Trophoblast cell (in vitro differentiated cells and primary cell): ENCODE measurements at regions not wholly inside any gene's neighbourhood (a gene's known extent, or its start where the extent isn't known, plus 50 kb on each side); places are given as distances from the start of the nearest gene placed in this dataset.

ENCODE experiments used
- DNase-seq, 2 donors: peaks; one replicate each; pipeline ENCODE4 v3.0.0-alpha.2; 2016
- H2AFZ ChIP-seq: 2 replicates; pipeline ENCODE4 v1.6.1; 2013; ENCODE audit warnings: low read length, moderate library complexity, mild to moderate bottlenecking; ENCODE audit not compliant: insufficient read depth, poor library complexity
- H2AK5ac ChIP-seq: 2 replicates; pipeline ENCODE4 v1.6.1; 2013; ENCODE audit warnings: mild to moderate bottlenecking, low read length
- H2BK120ac ChIP-seq: 2 replicates; pipeline ENCODE4 v1.6.1; 2013; ENCODE audit warnings: low read length, mild to moderate bottlenecking, moderate library complexity; ENCODE audit not compliant: insufficient read depth, poor library complexity
- H2BK12ac ChIP-seq: 2 replicates; pipeline ENCODE4 v1.6.1; 2013; ENCODE audit warnings: mild to moderate bottlenecking, low read length, moderate library complexity
- H2BK5ac ChIP-seq: 2 replicates; pipeline ENCODE4 v1.6.1; 2013; ENCODE audit warnings: low read length, low read depth, moderate library complexity, mild to moderate bottlenecking; ENCODE audit not compliant: poor library complexity
- H3K14ac ChIP-seq: 2 replicates; pipeline ENCODE4 v1.6.1; 2013; ENCODE audit warnings: mild to moderate bottlenecking, low read length
- H3K18ac ChIP-seq: 2 replicates; pipeline ENCODE4 v1.6.1; 2013; ENCODE audit warnings: mild to moderate bottlenecking, low read length
- H3K23ac ChIP-seq: 2 replicates; pipeline ENCODE4 v1.6.1; 2013; ENCODE audit warnings: low read length
- H3K27ac ChIP-seq: 2 replicates; pipeline ENCODE4 v1.5.1; 2013; ENCODE audit warnings: low read depth, mild to moderate bottlenecking, inconsistent platforms, low read length, moderate library complexity
- H3K27me3 ChIP-seq: 2 replicates; pipeline ENCODE4 v1.6.1; 2013; ENCODE audit warnings: inconsistent platforms, mild to moderate bottlenecking, low read length, moderate library complexity; ENCODE audit not compliant: insufficient read depth
- H3K36me3 ChIP-seq, 2 experiments: 1 replicate in 1 of 2; 2 replicates in 1 of 2; pipeline ENCODE4 v1.6.1; 2013; ENCODE audit warnings: low read length in 2 of 2, mild to moderate bottlenecking in 2 of 2, moderate library complexity in 1 of 2; ENCODE audit not compliant: insufficient read depth in 2 of 2, control insufficient read depth in 1 of 2
- H3K4ac ChIP-seq: 2 replicates; pipeline ENCODE4 v1.6.1; 2013; ENCODE audit warnings: low read depth, mild to moderate bottlenecking, low read length, moderate library complexity
- H3K4me1 ChIP-seq, 2 experiments: 1 replicate in 1 of 2; 2 replicates in 1 of 2; pipeline ENCODE4 v1.6.1; 2013; ENCODE audit warnings: low read length in 2 of 2, mild to moderate bottlenecking in 2 of 2, moderate library complexity in 1 of 2; ENCODE audit not compliant: insufficient read depth in 2 of 2, control insufficient read depth in 1 of 2
- H3K4me2 ChIP-seq: 2 replicates; pipeline ENCODE4 v1.6.1; 2013; ENCODE audit warnings: inconsistent platforms, mild to moderate bottlenecking, low read length, moderate library complexity
- H3K4me3 ChIP-seq: 2 replicates; pipeline ENCODE4 v1.5.1; 2013; ENCODE audit warnings: mild to moderate bottlenecking, low read depth, low read length, inconsistent platforms
- H3K79me1 ChIP-seq: one replicate; pipeline ENCODE4 v1.6.1; 2013; ENCODE audit warnings: low read length
- H3K79me2 ChIP-seq: 2 replicates; pipeline ENCODE4 v1.6.1; 2013; ENCODE audit warnings: low read length, mild to moderate bottlenecking; ENCODE audit not compliant: control insufficient read depth, insufficient read depth, poor library complexity
- H3K9ac ChIP-seq: 2 replicates; pipeline ENCODE4 v1.6.1; 2013; ENCODE audit warnings: mild to moderate bottlenecking, low read length
- H3K9me3 ChIP-seq: 2 replicates; pipeline ENCODE4 v1.6.1; 2013; ENCODE audit warnings: low read depth, mild to moderate bottlenecking, control low read depth, inconsistent platforms, low read length; ENCODE audit not compliant: insufficient read depth
- H4K12ac ChIP-seq: 2 replicates; pipeline ENCODE4 v1.6.1; 2013; ENCODE audit warnings: low read depth, mild to moderate bottlenecking, low read length, moderate library complexity
- H4K8ac ChIP-seq: 2 replicates; pipeline ENCODE4 v1.6.1; 2013; ENCODE audit warnings: low read depth, mild to moderate bottlenecking, low read length, moderate library complexity
- H4K91ac ChIP-seq: one replicate; pipeline ENCODE4 v1.6.1; 2013; ENCODE audit warnings: low read depth, mild to moderate bottlenecking, low read length, moderate library complexity
- WGBS: extraction: QIAGEN DNeasy Blood & Tissue Kit; methylation state at CpG from one replicate; pipeline ENCODE4 v1.1.7; 2013; ENCODE audit warnings: missing lambda C conversion rate; ENCODE audit not compliant: insufficient read length, insufficient coverage; ENCODE audit errors: extremely low coverage; 5-methylcytosine and 5-hydroxymethylcytosine counted together

GRCh38 chr7:121582258-121582657 is 186.2 kb upstream of the FAM3C start:
- no peak overlapping the region for H3K9ac ChIP-seq
- H3K14ac ChIP-seq: no peak overlapping the region
- no peak overlapping the region for H4K8ac ChIP-seq
- H2BK5ac ChIP-seq: no peak overlapping the region
- H3K18ac ChIP-seq: no peak overlapping the region
- H3K79me2 ChIP-seq: no peaks in the 10 kb centered on the region
- H3K4ac ChIP-seq: no peak overlapping the region
- H2BK120ac ChIP-seq: no peak overlapping the region
- no peaks in the 10 kb centered on the region for H3K4me1 ChIP-seq
- no peaks in the 10 kb centered on the region for H3K36me3 ChIP-seq
- H2BK12ac ChIP-seq: no peak overlapping the region
- no peak overlapping the region for H4K12ac ChIP-seq
- no peak overlapping the region for H3K4me2 ChIP-seq
- DNase-seq: no peak
- no peak overlapping the region for H3K23ac ChIP-seq
- no peak overlapping the region for H2AK5ac ChIP-seq
- no peaks in the 10 kb centered on the region for H3K79me1 ChIP-seq
- no peaks in the 10 kb centered on the region for H3K27me3 ChIP-seq
- no peak overlapping the region for H3K4me3 ChIP-seq
- no peak overlapping the region for H3K27ac ChIP-seq
- H4K91ac ChIP-seq: no peak overlapping the region
- H2AFZ ChIP-seq: no peak overlapping the region
- H3K9me3 ChIP-seq: no peaks in the 10 kb centered on the region

- Histone ChIP-seq H3K14ac (no peak overlapping the region), H2BK5ac (no peak overlapping the region), H3K9ac (no peak overlapping the region), H3K79me1 (no peaks in the 10 kb centered on the region), H3K36me3 (no peaks in the 10 kb centered on the region), H3K4ac (no peak overlapping the region), H3K4me2 (no peak overlapping the region), H4K8ac (no peak overlapping the region), H2AK5ac (no peak overlapping the region), H2BK120ac (no peak overlapping the region), H3K27me3 (no peaks in the 10 kb centered on the region), H3K79me2 (no peaks in the 10 kb centered on the region), H2AFZ (no peak overlapping the region), H3K9me3 (no peaks in the 10 kb centered on the region), H3K4me1 (no peaks in the 10 kb centered on the region), H3K27ac (no peak overlapping the region), H3K23ac (no peak overlapping the region), H4K91ac (no peak overlapping the region), H3K4me3 (no peak overlapping the region), H3K18ac (no peak overlapping the region), H4K12ac (no peak overlapping the region), H2BK12ac (no peak overlapping the region)
- no CpG with 5 or more reads among the region's 1 CpG for WGBS
- DNase-seq: no peak
These were observed 183.5 kb upstream of the FAM3C start for GRCh38 chr7:121579639-121580038.

GRCh38 chr7:121578669-121579068 is 182.6 kb upstream of the FAM3C start:
- H3K27ac ChIP-seq: no peak overlapping the region
- no peaks in the 10 kb centered on the region for H3K9me3 ChIP-seq
- no peak overlapping the region for H2BK5ac ChIP-seq
- H3K14ac ChIP-seq: no peak overlapping the region
- H2BK120ac ChIP-seq: no peak overlapping the region
- no peak overlapping the region for H3K23ac ChIP-seq
- no peak overlapping the region for H3K4me2 ChIP-seq
- no peak overlapping the region for H4K8ac ChIP-seq
- H3K79me2 ChIP-seq: no peaks in the 10 kb centered on the region
- H4K91ac ChIP-seq: no peak overlapping the region
- no peak overlapping the region for H2AK5ac ChIP-seq
- no CpG with 5 or more reads among the region's 3 CpGs for WGBS
- H3K27me3 ChIP-seq: no peaks in the 10 kb centered on the region
- H3K36me3 ChIP-seq: no peaks in the 10 kb centered on the region
- no peak overlapping the region for H3K4ac ChIP-seq
- H3K18ac ChIP-seq: no peak overlapping the region
- H3K4me1 ChIP-seq: no peaks in the 10 kb centered on the region
- no peak overlapping the region for H3K4me3 ChIP-seq
- H3K9ac ChIP-seq: no peak overlapping the region
- no peaks in the 10 kb centered on the region for H3K79me1 ChIP-seq
- no peak overlapping the region for H4K12ac ChIP-seq
- no peak for DNase-seq
- H2BK12ac ChIP-seq: no peak overlapping the region
- H2AFZ ChIP-seq: no peak overlapping the region

- Histone ChIP-seq H2BK120ac (no peak overlapping the region), H2AFZ (no peak overlapping the region), H3K9ac (no peak overlapping the region), H2BK12ac (no peak overlapping the region), H3K4me2 (no peak overlapping the region), H3K14ac (no peak overlapping the region), H3K27ac (no peak overlapping the region), H4K8ac (no peak overlapping the region), H2BK5ac (no peak overlapping the region), H3K27me3 (no peaks in the 10 kb centered on the region), H3K9me3 (no peaks in the 10 kb centered on the region), H3K36me3 (no peaks in the 10 kb centered on the region), H3K4me1 (no peaks in the 10 kb centered on the region), H4K12ac (no peak overlapping the region), H4K91ac (no peak overlapping the region), H3K79me2 (no peaks in the 10 kb centered on the region), H3K4ac (no peak overlapping the region), H3K23ac (no peak overlapping the region), H2AK5ac (no peak overlapping the region), H3K4me3 (no peak overlapping the region), H3K79me1 (no peaks in the 10 kb centered on the region), H3K18ac (no peak overlapping the region)
- no CpG with 5 or more reads among the region's 6 CpGs for WGBS
- DNase-seq: no peak
These were observed 180.2 kb upstream of the FAM3C start for GRCh38 chr7:121576148-121576917.
